Fibroblast of lung (primary cell): ENCODE measurements at regions not wholly inside any gene's neighbourhood (a gene's known extent, or its start where the extent isn't known, plus 50 kb on each side); places are given as distances from the start of the nearest gene placed in this dataset.
A peak's percentile ranks its signal among the peaks of the same experiment; 100 is the strongest.

Experiments
- DNase-seq, 2 donors: peaks; one replicate each; pipeline versions ENCODE4 v3.0.0 to v3.0.0-alpha.2; 2010; ENCODE audit warnings: low read depth in 2 of 2
- H2AFZ ChIP-seq: 2 replicates; pipeline ENCODE4 v1.5.1; 2012; ENCODE audit warnings: low read length, control low read depth, inconsistent platforms
- H3K27ac ChIP-seq: 2 replicates; pipeline ENCODE4 v1.5.1; 2011; ENCODE audit warnings: low read length, control low read depth; ENCODE audit not compliant: insufficient read depth
- H3K27me3 ChIP-seq: 2 replicates; pipeline ENCODE4 v1.5.1; 2011; ENCODE audit warnings: mild to moderate bottlenecking, low read length; ENCODE audit not compliant: control insufficient read depth, insufficient read depth
- H3K36me3 ChIP-seq: 2 replicates; pipeline ENCODE4 v1.5.1; 2011; ENCODE audit warnings: low read length; ENCODE audit not compliant: control insufficient read depth, insufficient read depth
- H3K4me1 ChIP-seq: 2 replicates; pipeline ENCODE4 v1.5.1; 2011; ENCODE audit warnings: low read length; ENCODE audit not compliant: control insufficient read depth, insufficient read depth; ENCODE audit errors: extremely low read depth
- H3K4me2 ChIP-seq: 2 replicates; pipeline ENCODE4 v1.5.1; 2011; ENCODE audit warnings: low read length, control low read depth; ENCODE audit not compliant: insufficient read depth; ENCODE audit errors: extremely low read depth
- H3K4me3 ChIP-seq, 4 experiments: fragments of 200-600 bp in 1 of 4; sonication (generic) in 1 of 4; replicated peaks in 1 of 4; 2 replicates each; pipeline ENCODE4 v1.5.1; 2011 to 2016; ENCODE audit warnings: low read length in 4 of 4, low read depth in 3 of 4, mild to moderate bottlenecking in 3 of 4, control low read depth in 2 of 4, inconsistent platforms in 1 of 4, mixed read lengths in 1 of 4; ENCODE audit not compliant: insufficient read depth in 1 of 4; ENCODE audit errors: control extremely low read depth in 1 of 4
- H3K79me2 ChIP-seq: 2 replicates; pipeline ENCODE4 v1.5.1; 2012; ENCODE audit warnings: mild to moderate bottlenecking, low read length, inconsistent platforms; ENCODE audit not compliant: control insufficient read depth, insufficient read depth
- H3K9ac ChIP-seq: 2 replicates; pipeline ENCODE4 v1.5.1; 2011; ENCODE audit warnings: mild to moderate bottlenecking, low read length, control low read depth; ENCODE audit not compliant: insufficient read depth
- H3K9me3 ChIP-seq: 2 replicates; pipeline ENCODE4 v1.5.1; 2012; ENCODE audit warnings: low read depth, low read length; ENCODE audit not compliant: control insufficient read depth, insufficient read depth
- H4K20me1 ChIP-seq: 2 replicates; pipeline ENCODE4 v1.5.1; 2011; ENCODE audit warnings: low read length; ENCODE audit not compliant: control insufficient read depth, insufficient read depth; ENCODE audit errors: extremely low read depth
- EZH2 ChIP-seq: IDR thresholded peaks from 2 replicates; pipeline ENCODE4 v1.5.1; 2012; ENCODE audit warnings: low read length, control low read depth, mild to moderate bottlenecking; ENCODE audit errors: missing control alignments
- TF ChIP-seq, protein P1 (sequence below), 2 donors: IDR thresholded peaks in 1 of 2; conservative IDR thresholded peaks in 1 of 2; 1 replicate in 1 of 2; 2 replicates in 1 of 2; pipeline ENCODE4 v1.5.1; 2011 to 2012; ENCODE audit warnings: low read length in 2 of 2, control low read depth in 1 of 2, inconsistent platforms in 1 of 2, low read depth in 1 of 2, mild to moderate bottlenecking in 1 of 2

DNA sequence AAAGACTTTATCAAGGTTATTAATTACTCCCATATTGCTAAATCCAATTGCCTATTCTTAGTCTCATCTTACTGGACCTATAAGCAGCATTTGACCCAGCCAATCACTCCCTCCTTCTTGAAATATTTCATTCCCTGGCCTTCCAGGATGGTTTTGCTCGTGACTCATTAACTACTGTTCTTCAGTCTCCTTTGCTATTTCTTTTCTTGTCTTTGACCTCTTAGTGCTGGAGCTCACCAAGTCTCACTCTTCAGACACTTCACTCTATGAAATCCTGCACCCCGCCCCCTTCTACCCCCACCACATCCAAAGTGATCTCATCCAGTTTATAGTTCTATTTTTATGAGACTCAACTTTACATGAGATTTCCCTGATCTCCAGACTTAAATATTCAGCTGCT is 803.1 kb upstream of the WWC1 start:
- TF ChIP-seq EZH2 = no peak
- TF ChIP-seq, protein P1, sequence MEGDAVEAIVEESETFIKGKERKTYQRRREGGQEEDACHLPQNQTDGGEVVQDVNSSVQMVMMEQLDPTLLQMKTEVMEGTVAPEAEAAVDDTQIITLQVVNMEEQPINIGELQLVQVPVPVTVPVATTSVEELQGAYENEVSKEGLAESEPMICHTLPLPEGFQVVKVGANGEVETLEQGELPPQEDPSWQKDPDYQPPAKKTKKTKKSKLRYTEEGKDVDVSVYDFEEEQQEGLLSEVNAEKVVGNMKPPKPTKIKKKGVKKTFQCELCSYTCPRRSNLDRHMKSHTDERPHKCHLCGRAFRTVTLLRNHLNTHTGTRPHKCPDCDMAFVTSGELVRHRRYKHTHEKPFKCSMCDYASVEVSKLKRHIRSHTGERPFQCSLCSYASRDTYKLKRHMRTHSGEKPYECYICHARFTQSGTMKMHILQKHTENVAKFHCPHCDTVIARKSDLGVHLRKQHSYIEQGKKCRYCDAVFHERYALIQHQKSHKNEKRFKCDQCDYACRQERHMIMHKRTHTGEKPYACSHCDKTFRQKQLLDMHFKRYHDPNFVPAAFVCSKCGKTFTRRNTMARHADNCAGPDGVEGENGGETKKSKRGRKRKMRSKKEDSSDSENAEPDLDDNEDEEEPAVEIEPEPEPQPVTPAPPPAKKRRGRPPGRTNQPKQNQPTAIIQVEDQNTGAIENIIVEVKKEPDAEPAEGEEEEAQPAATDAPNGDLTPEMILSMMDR (conservative IDR thresholded peaks at IDR 0.05 in 1 of 2, IDR thresholded peaks at IDR 0.05 in 1 of 2; ENCODE audit: low read depth in 1 of 2, low read length in 2 of 2) = no peak
- no peaks in the 10 kb centered on the region for H4K20me1 ChIP-seq
- H3K9ac ChIP-seq = no peak overlapping the region
- H3K79me2 ChIP-seq = no peaks in the 10 kb centered on the region
- DNase-seq = peak in 1 of 2 donors; percentile 77
- no peaks in the 10 kb centered on the region for H3K36me3 ChIP-seq
- no peak overlapping the region for H3K27ac ChIP-seq
- no peak overlapping the region for H2AFZ ChIP-seq
- no peak overlapping the region for H3K4me2 ChIP-seq
- H3K4me1 ChIP-seq = no peaks in the 10 kb centered on the region
- H3K4me3 ChIP-seq = no peak overlapping the region
- no peaks in the 10 kb centered on the region for H3K9me3 ChIP-seq
- H3K27me3 ChIP-seq = no peaks in the 10 kb centered on the region

DNA sequence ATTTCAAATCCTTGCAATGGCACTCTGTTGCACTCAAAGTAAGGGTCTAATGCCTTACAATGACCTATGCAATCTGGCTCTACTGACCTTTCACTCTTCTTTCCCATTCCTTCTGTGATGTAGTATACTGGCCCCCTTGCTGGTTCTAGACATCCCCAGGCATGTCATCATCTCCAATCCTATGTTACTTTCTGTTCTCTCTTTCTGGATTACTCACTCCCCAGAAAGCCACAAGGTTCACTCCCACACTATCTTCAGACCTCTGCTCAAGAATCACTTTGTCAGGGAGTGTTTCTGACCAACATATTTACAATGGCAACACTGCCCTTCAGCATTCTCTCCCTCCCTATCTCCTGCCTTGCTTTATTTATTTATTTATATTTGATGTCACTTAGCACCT is 802.2 kb upstream of the WWC1 start:
- Histone ChIP-seq H3K4me3 (no peak overlapping the region), H3K79me2 (no peaks in the 10 kb centered on the region), H3K4me1 (no peaks in the 10 kb centered on the region), H3K27me3 (no peaks in the 10 kb centered on the region), H2AFZ (no peak overlapping the region), H3K9ac (no peak overlapping the region), H4K20me1 (no peaks in the 10 kb centered on the region), H3K36me3 (no peaks in the 10 kb centered on the region), H3K9me3 (no peaks in the 10 kb centered on the region), H3K27ac (no peak overlapping the region), H3K4me2 (no peak overlapping the region)
- peak; percentile 15 to 78 for DNase-seq
- TF ChIP-seq EZH2 = no peak
- TF ChIP-seq, protein P1 (conservative IDR thresholded peaks at IDR 0.05 in 1 of 2, IDR thresholded peaks at IDR 0.05 in 1 of 2; ENCODE audit: low read depth in 1 of 2, low read length in 2 of 2) = no peak

DNA sequence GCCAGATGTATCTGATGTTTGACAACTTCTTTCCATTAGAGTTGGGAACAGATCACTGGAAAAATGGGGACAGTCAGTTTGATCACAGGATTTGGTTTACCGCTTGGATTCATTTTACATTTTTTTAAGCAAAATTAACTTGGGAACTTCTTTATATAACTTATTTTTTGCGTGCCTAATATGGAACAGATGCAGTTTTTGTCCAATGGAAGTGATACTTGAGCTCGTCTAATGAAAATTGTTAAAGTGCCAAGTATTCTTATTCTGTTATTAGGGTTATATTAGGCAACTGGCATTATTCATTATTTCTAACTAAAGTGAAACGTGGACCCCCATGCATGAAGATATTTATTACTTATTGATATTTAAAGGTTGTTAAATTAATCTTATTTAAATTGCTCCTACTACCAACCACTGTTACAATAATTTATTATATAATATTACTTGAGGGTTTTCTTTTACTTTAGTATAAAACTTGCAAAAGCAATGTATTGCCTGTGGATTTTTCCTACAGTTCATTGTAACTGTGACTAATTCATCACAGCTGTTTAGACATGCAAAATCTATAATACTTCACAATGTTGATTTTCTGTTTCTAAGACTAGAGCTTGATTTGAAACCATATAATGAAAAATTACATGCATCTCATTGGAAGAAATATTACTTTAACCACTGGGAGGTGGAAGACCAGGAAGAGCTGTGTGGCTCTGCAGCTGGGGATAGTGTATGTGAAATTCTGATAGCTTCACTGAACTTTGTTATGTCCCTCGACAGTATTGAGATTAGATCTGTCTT is 787.3 kb upstream of the WWC1 start:
- no peak overlapping the region for H3K27ac ChIP-seq
- H3K4me1 ChIP-seq = no peaks in the 10 kb centered on the region
- H3K9me3 ChIP-seq = no peaks in the 10 kb centered on the region
- H3K9ac ChIP-seq = no peak overlapping the region
- H3K4me2 ChIP-seq = no peak overlapping the region
- H3K27me3 ChIP-seq = no peaks in the 10 kb centered on the region
- TF ChIP-seq, protein P1 (conservative IDR thresholded peaks at IDR 0.05 in 1 of 2, IDR thresholded peaks at IDR 0.05 in 1 of 2; ENCODE audit: low read depth in 1 of 2, low read length in 2 of 2) = no peak
- TF ChIP-seq EZH2 = no peak
- H3K4me3 ChIP-seq = no peak overlapping the region
- DNase-seq = no peak
- no peaks in the 10 kb centered on the region for H4K20me1 ChIP-seq
- H3K36me3 ChIP-seq = no peaks in the 10 kb centered on the region
- H3K79me2 ChIP-seq = no peaks in the 10 kb centered on the region
- no peak overlapping the region for H2AFZ ChIP-seq
